NCI-H2107 treated with DMSO at 0.1 percent for 48 hours (cell line): ENCODE measurements at regions not wholly inside any gene's neighbourhood (a gene's known extent, or its start where the extent isn't known, plus 50 kb on each side); places are given as distances from the start of the nearest gene placed in this dataset.

Experiments
- DNase-seq: peaks from one replicate; lab custom pipeline; 2025; ENCODE audit not compliant: unreplicated experiment; lab: John Stamatoyannopoulos, UW

- DNase-seq = no peak
Measured at GRCh38 chr4:89556601-89557305, 249.2 kb upstream of the GPRIN3 start.

GRCh38 chr4:89551191-89551590 lies 243.6 kb upstream of the GPRIN3 start:
- no peak for DNase-seq

- DNase-seq = no peak
Measured at GRCh38 chr4:89549907-89550306, 242.3 kb upstream of the GPRIN3 start.

- no peak for DNase-seq
Measured at GRCh38 chr4:89545315-89545714, 237.7 kb upstream of the GPRIN3 start.

GRCh38 chr4:89541998-89542397 lies 234.4 kb upstream of the GPRIN3 start:
- no peak for DNase-seq

GRCh38 chr4:89539797-89540711 lies 232.5 kb upstream of the GPRIN3 start:
- no peak for DNase-seq

GRCh38 chr4:89539374-89539773 lies 231.8 kb upstream of the GPRIN3 start:
- DNase-seq = no peak

GRCh38 chr4:89538886-89539285 lies 231.3 kb upstream of the GPRIN3 start:
- no peak for DNase-seq

- no peak for DNase-seq
Measured at GRCh38 chr4:89538171-89538570, 230.6 kb upstream of the GPRIN3 start.

- no peak for DNase-seq
Measured at GRCh38 chr4:89537281-89537680, 229.7 kb upstream of the GPRIN3 start.

- DNase-seq = no peak
Measured at GRCh38 chr4:89535251-89535650, 227.7 kb upstream of the GPRIN3 start.

- DNase-seq = no peak
Measured at GRCh38 chr4:89534356-89534755, 226.8 kb upstream of the GPRIN3 start.

GRCh38 chr4:89531932-89532640 lies 224.5 kb upstream of the GPRIN3 start:
- DNase-seq = no peak

GRCh38 chr4:89528526-89529133 lies 221.0 kb upstream of the GPRIN3 start:
- DNase-seq = no peak

GRCh38 chr4:89521826-89522225 lies 214.2 kb upstream of the GPRIN3 start:
- DNase-seq = no peak

- DNase-seq = no peak
Measured at GRCh38 chr4:89519771-89520320, 212.2 kb upstream of the GPRIN3 start.

GRCh38 chr4:89518259-89518658 lies 210.7 kb upstream of the GPRIN3 start:
- no peak for DNase-seq

- DNase-seq = no peak
Measured at GRCh38 chr4:89514811-89515210, 207.2 kb upstream of the GPRIN3 start.

- DNase-seq = no peak
Measured at GRCh38 chr4:89511776-89512175, 204.2 kb upstream of the GPRIN3 start.

- no peak for DNase-seq
Measured at GRCh38 chr4:89509708-89510281, 202.2 kb upstream of the GPRIN3 start.
